PC-9 (cell line): ENCODE measurements at regions not wholly inside any gene's neighbourhood (a gene's known extent, or its start where the extent isn't known, plus 50 kb on each side); places are given as distances from the start of the nearest gene placed in this dataset.

Experiments used
- EZH2 ChIP-seq: fragments of 200-600 bp; sonication (generic); IDR thresholded peaks from 2 replicates; pipeline ENCODE4 v1.8.0; 2017; ENCODE audit warnings: antibody characterized with exemption, low read depth
- TF ChIP-seq, protein P1 (sequence below): fragments of 200-600 bp; sonication (generic); conservative IDR thresholded peaks from 2 replicates; pipeline ENCODE4 v1.6.1; 2017; ENCODE audit warnings: mixed run types, antibody characterized with exemption, mild to moderate bottlenecking, moderate library complexity

DNA sequence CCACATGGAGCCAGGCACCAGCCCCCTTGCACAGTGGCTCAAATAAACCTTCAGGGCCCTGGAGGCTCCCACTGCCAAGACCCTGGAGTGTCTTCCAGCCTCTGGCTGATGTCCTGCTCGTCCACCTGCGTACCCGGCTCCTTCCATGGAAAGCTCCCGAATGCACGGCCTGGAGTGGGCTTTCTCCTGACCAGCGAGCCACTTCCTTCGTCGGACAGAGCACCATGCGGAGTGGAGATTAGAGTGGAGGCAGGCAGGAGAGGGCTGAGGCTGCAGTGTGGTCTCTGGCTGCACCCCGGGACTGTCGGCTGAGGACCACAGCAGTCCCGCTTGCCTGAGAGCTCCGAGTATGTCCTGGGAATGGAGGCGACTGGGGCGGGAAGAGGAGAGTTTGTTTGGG is 93.7 kb upstream of the SFSWAP start:
- TF ChIP-seq, protein P1, sequence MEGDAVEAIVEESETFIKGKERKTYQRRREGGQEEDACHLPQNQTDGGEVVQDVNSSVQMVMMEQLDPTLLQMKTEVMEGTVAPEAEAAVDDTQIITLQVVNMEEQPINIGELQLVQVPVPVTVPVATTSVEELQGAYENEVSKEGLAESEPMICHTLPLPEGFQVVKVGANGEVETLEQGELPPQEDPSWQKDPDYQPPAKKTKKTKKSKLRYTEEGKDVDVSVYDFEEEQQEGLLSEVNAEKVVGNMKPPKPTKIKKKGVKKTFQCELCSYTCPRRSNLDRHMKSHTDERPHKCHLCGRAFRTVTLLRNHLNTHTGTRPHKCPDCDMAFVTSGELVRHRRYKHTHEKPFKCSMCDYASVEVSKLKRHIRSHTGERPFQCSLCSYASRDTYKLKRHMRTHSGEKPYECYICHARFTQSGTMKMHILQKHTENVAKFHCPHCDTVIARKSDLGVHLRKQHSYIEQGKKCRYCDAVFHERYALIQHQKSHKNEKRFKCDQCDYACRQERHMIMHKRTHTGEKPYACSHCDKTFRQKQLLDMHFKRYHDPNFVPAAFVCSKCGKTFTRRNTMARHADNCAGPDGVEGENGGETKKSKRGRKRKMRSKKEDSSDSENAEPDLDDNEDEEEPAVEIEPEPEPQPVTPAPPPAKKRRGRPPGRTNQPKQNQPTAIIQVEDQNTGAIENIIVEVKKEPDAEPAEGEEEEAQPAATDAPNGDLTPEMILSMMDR, result no peak
- TF ChIP-seq EZH2, result no peak
